ENCODE measurements at regions not wholly inside any gene's neighbourhood (a gene's known extent, or its start where the extent isn't known, plus 50 kb on each side); places are given as distances from the start of the nearest gene placed in this dataset.
"Not testable (repeated sequence)": the region's sequence is repeated elsewhere in the genome, so short reads cannot be mapped to it uniquely, and the experiment has no call there.

DNA sequence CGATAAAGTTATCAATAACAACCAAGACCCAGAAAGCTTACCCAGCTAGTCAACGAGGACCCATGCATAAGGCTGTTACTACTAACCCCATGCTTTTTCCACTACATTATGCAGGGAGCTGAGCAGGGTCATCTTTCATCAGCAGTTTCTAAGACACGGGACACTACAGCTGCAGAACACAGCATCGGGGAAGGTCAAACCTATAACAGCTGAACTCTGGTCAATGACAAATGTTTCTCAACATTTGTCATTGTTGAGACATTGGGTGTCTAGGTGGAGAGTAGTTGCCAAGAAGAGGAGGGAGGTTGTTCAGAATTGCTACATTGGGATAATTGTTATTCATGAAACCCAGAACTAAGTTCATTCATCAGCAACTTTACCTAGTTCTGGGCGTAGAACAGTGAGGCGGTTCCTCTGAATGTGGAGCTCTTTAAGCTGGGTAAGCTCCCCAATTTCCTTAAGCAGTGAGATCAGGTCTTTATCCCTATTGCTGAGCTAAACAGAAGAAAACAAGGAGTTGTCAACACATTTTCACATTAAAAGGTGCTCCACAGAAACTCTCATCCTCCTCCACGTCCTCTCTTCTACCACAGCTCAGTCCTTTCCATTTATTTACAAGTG is 105.6 kb downstream of the ZNF22 start:
- peaks cover 2% of the 10 kb centered on the region for H3K4me1 Mint-ChIP-seq

DNA sequence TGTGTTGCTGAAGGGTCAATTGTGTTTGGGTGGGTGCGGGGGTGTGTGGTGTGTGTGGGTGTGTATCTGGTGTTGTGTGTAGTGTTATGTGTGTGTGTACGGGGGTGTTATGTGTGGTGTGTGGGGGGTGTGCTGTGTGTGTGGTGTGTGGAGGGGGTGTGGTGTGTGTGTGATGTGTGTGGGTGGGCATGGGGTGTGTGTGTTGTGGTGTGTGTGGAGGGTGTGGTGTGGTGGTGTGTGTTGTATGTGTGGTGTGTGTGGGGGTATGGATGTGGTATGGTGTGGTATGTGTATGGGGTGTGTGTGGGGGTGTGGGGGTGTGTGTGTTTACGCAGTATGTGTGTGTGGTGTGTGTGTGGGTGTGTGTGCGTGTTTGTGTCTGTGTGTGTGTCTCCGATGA is 110.8 kb downstream of the ZNF22 start:
- Histone ChIP-seq H3K4me2 (no peak overlapping the region), H3K79me2 (ENCODE audit: low read depth) (no peaks in the 10 kb centered on the region), H4K20me1 (ENCODE audit: low read depth) (no peaks in the 10 kb centered on the region), H3K9ac (no peak overlapping the region), H2AFZ (replicated peaks) (no peak overlapping the region), H3K36me3 (no peaks in the 10 kb centered on the region), H3K9me3 (ENCODE audit: low read depth) (no peaks in the 10 kb centered on the region), H3K27me3 (no peaks in the 10 kb centered on the region), H3K4me3 (no peak overlapping the region), H3K27ac (no peak overlapping the region), H3F3A (ENCODE audit: low read depth) (no peaks in the 10 kb centered on the region), H3K4me1 (no peaks in the 10 kb centered on the region)
- no peak for TF ChIP-seq EZH2 (IDR thresholded peaks at IDR 0.05)
- TF ChIP-seq, protein P1, sequence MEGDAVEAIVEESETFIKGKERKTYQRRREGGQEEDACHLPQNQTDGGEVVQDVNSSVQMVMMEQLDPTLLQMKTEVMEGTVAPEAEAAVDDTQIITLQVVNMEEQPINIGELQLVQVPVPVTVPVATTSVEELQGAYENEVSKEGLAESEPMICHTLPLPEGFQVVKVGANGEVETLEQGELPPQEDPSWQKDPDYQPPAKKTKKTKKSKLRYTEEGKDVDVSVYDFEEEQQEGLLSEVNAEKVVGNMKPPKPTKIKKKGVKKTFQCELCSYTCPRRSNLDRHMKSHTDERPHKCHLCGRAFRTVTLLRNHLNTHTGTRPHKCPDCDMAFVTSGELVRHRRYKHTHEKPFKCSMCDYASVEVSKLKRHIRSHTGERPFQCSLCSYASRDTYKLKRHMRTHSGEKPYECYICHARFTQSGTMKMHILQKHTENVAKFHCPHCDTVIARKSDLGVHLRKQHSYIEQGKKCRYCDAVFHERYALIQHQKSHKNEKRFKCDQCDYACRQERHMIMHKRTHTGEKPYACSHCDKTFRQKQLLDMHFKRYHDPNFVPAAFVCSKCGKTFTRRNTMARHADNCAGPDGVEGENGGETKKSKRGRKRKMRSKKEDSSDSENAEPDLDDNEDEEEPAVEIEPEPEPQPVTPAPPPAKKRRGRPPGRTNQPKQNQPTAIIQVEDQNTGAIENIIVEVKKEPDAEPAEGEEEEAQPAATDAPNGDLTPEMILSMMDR (IDR thresholded peaks at IDR 0.05): no peak
- TF ChIP-seq EZH2phosphoT487 (IDR thresholded peaks at IDR 0.05): no peak
- no peak for DNase-seq (ENCODE audit: low spot score)
- no peaks in the 10 kb centered on the region for H3K9me3 Mint-ChIP-seq
- H3K4me1 Mint-ChIP-seq: no peaks in the 10 kb centered on the region
- H3K27ac Mint-ChIP-seq: no peak overlapping the region
- peaks cover 8% of the 10 kb centered on the region for H3K27me3 Mint-ChIP-seq (ENCODE audit: insufficient read depth, low read depth)
- H3K4me3 Mint-ChIP-seq: no peak overlapping the region
- H3K36me3 Mint-ChIP-seq: no peaks in the 10 kb centered on the region

More for the DNA sequence above, 105.6 kb downstream of the ZNF22 start:
- no peak overlapping the region for H3K4me3 Mint-ChIP-seq
- Histone ChIP-seq H3K36me3 (no peaks in the 10 kb centered on the region), H3K27ac (no peak overlapping the region), H3K9ac (no peak overlapping the region), H3F3A (ENCODE audit: low read depth) (no peaks in the 10 kb centered on the region), H3K4me2 (no peak overlapping the region), H2AFZ (replicated peaks) (no peak overlapping the region), H3K79me2 (ENCODE audit: low read depth) (no peaks in the 10 kb centered on the region), H3K9me3 (ENCODE audit: low read depth) (no peaks in the 10 kb centered on the region), H4K20me1 (ENCODE audit: low read depth) (no peaks in the 10 kb centered on the region), H3K4me1 (no peaks in the 10 kb centered on the region), H3K27me3 (no peaks in the 10 kb centered on the region), H3K4me3 (no peak overlapping the region)
- TF ChIP-seq, protein P1 (IDR thresholded peaks at IDR 0.05): no peak
- TF ChIP-seq EZH2phosphoT487 (IDR thresholded peaks at IDR 0.05) (no peak), EZH2 (IDR thresholded peaks at IDR 0.05) (no peak)
- no peak overlapping the region for H3K27ac Mint-ChIP-seq
- H3K9me3 Mint-ChIP-seq: no peaks in the 10 kb centered on the region
- DNase-seq (ENCODE audit: low spot score): no peak
- no peaks in the 10 kb centered on the region for H3K27me3 Mint-ChIP-seq (ENCODE audit: insufficient read depth, low read depth)
- H3K36me3 Mint-ChIP-seq: no peaks in the 10 kb centered on the region

DNA sequence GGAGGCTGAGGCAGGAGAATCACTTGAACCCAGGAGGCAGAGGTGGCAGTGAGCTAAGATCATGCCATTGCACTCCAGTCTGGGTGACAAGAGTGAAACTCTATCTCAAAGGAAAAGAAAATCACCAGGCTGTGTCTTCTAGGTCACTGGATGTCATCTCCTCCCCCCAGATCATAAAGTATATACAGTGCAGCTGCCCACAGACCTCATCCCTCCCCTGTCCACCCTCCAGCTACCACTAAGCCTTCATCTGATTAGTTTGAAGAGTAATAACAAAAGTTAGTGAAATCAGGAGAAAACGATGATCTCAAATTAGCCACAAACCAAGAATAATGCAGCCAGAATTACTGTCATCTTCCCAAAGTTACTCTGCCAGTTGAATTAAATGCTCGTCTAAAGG is 117.2 kb downstream of the ZNF22 start:
- not testable (repeated sequence) for H3K27ac Mint-ChIP-seq; H3K4me3 Mint-ChIP-seq; H3K36me3 ChIP-seq; H3K27me3 Mint-ChIP-seq (ENCODE audit: insufficient read depth, low read depth); H3K9me3 Mint-ChIP-seq; H3K4me1 ChIP-seq; H3K4me1 Mint-ChIP-seq; H3K27ac ChIP-seq; H3K27me3 ChIP-seq; H2AFZ ChIP-seq (replicated peaks); H3K4me2 ChIP-seq; H3K4me3 ChIP-seq; H4K20me1 ChIP-seq (ENCODE audit: low read depth); H3K9ac ChIP-seq; DNase-seq (ENCODE audit: low spot score); H3K36me3 Mint-ChIP-seq; H3K9me3 ChIP-seq (ENCODE audit: low read depth); H3K79me2 ChIP-seq (ENCODE audit: low read depth); H3F3A ChIP-seq (ENCODE audit: low read depth)

DNA sequence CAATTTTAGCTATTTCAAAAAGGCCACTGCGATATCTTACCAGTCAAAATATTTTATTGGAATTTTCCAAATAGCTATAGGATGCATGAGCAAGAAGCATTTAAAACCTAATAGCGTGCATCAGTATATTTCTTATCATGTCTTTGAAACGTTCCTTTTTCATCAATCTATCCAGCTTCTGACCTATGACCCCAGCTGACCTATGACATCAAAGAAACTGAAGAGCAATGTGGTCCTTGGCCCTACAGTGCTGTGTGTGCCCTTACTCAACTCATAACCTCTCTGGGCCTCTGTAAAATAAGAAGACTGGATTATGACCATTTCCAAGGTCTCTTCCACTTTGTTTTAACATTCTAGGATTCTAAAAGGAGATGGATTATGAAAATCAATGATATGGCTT is 118.2 kb downstream of the ZNF22 start:
- Histone ChIP-seq H2AFZ (replicated peaks) (no peak overlapping the region), H3K27ac (no peak overlapping the region), H3K9me3 (ENCODE audit: low read depth) (no peaks in the 10 kb centered on the region), H4K20me1 (ENCODE audit: low read depth) (no peaks in the 10 kb centered on the region), H3K4me3 (no peak overlapping the region), H3K4me1 (peaks cover 4% of the 10 kb centered on the region), H3K27me3 (no peaks in the 10 kb centered on the region), H3K4me2 (no peak overlapping the region), H3K36me3 (no peaks in the 10 kb centered on the region), H3K79me2 (ENCODE audit: low read depth) (no peaks in the 10 kb centered on the region), H3F3A (ENCODE audit: low read depth) (no peaks in the 10 kb centered on the region), H3K9ac (no peak overlapping the region)
- no peak for DNase-seq (ENCODE audit: low spot score)
- H3K4me1 Mint-ChIP-seq: no peaks in the 10 kb centered on the region
- H3K36me3 Mint-ChIP-seq: no peaks in the 10 kb centered on the region
- TF ChIP-seq EZH2 (IDR thresholded peaks at IDR 0.05) (no peak), EZH2phosphoT487 (IDR thresholded peaks at IDR 0.05) (no peak)
- TF ChIP-seq, protein P1 (IDR thresholded peaks at IDR 0.05): no peak
- no peaks in the 10 kb centered on the region for H3K9me3 Mint-ChIP-seq
- H3K4me3 Mint-ChIP-seq: no peak overlapping the region
- peaks cover 2% of the 10 kb centered on the region for H3K27me3 Mint-ChIP-seq (ENCODE audit: insufficient read depth, low read depth)
- H3K27ac Mint-ChIP-seq: no peak overlapping the region

DNA sequence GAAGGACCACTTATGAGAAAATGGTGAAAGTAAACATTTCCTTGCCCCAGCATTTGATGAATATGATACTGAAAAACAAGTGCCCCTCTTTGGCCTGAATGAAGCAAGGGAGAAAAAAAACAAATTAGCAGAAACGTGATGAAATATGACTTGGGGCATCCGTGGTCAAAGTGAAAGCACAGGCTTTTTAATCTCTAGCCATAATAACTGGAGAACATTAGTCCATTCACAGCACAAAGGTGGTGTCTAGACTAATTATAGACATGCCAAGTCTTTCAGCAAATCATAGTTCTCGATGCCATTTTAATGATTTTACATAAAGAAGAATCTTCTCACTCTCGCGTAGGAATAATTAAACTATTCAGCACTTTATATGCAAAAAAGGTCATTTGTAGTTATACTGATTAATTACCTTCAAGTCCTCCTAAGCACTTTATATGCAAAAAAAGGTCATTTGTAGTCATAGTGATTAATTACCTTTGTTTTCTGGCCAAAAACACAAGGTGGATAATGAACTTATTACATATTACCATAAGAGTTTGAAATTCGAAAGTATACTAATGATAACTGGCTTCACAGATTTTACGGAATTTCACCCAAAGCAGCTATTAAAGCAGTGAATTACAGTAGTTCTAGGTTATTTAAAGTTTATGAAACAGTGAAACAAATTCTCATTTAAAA is 121.6 kb downstream of the ZNF22 start:
- H3K4me2 ChIP-seq; H3K27me3 Mint-ChIP-seq (ENCODE audit: insufficient read depth, low read depth); H3F3A ChIP-seq (ENCODE audit: low read depth); H3K79me2 ChIP-seq (ENCODE audit: low read depth); DNase-seq (ENCODE audit: low spot score); H3K9me3 ChIP-seq (ENCODE audit: low read depth); H3K9me3 Mint-ChIP-seq; H2AFZ ChIP-seq (replicated peaks); H3K36me3 Mint-ChIP-seq; H3K36me3 ChIP-seq; H3K27me3 ChIP-seq; H3K4me1 ChIP-seq; H3K4me3 ChIP-seq; H3K27ac Mint-ChIP-seq; H3K9ac ChIP-seq; H4K20me1 ChIP-seq (ENCODE audit: low read depth); H3K27ac ChIP-seq; H3K4me3 Mint-ChIP-seq; H3K4me1 Mint-ChIP-seq: not testable (repeated sequence)

Data from neural progenitor cell (in vitro differentiated cells).